Astrocyte (in vitro differentiated cells and primary cell): ENCODE measurements at regions not wholly inside any gene's neighbourhood (a gene's known extent, or its start where the extent isn't known, plus 50 kb on each side); places are given as distances from the start of the nearest gene placed in this dataset.

Experiments
- CTCF ChIP-seq: IDR thresholded peaks from 2 replicates; pipeline ENCODE4 v1.5.1; 2011; ENCODE audit warnings: low read depth, mild to moderate bottlenecking, inconsistent platforms, low read length, moderate library complexity; ENCODE audit not compliant: insufficient read depth
- EZH2 ChIP-seq: IDR thresholded peaks from 2 replicates; pipeline ENCODE4 v1.6.1; 2012; ENCODE audit warnings: mild to moderate bottlenecking, low read length, inconsistent platforms; ENCODE audit not compliant: insufficient read depth

- no peak for TF ChIP-seq CTCF
- TF ChIP-seq EZH2: no peak
Observed at GRCh38 chr17:77723071-77723908, 235.2 kb upstream of the TNRC6C start.
